SK-N-SH (cell line): ENCODE measurements at regions not wholly inside any gene's neighbourhood (a gene's known extent, or its start where the extent isn't known, plus 50 kb on each side); places are given as distances from the start of the nearest gene placed in this dataset.

Experiments used
- CTCF ChIA-PET: fragments of 300-600, 350-600 bp; formaldehyde crosslinking; extraction: SDS; loops from one replicate; lab custom pipeline; 2021; lab: Yijun Ruan, JAX
- POLR2A ChIA-PET: fragments of 350-600 bp; sonication (Branson Sonifier 250); formaldehyde crosslinking; extraction: SDS; loops from one replicate; lab custom pipeline; 2020; ENCODE audit warnings: antibody characterized with exemption, inconsistent platforms; lab: Yijun Ruan, JAX
- DNase-seq: peaks from one replicate; pipeline ENCODE4 v3.0.0; 2012
- H2AFZ ChIP-seq: fragments of 200-600 bp; sonication (generic); 2 replicates; pipeline ENCODE4 v1.8.1; 2016; ENCODE audit warnings: antibody characterized with exemption, mild to moderate bottlenecking, low read depth
- H3F3A ChIP-seq: fragments of 200-600 bp; sonication (generic); replicated peaks from 2 replicates; pipeline ENCODE3; 2016; ENCODE audit warnings: antibody characterized with exemption, mild to moderate bottlenecking; ENCODE audit not compliant: insufficient read depth
- H3K27ac ChIP-seq, 2 experiments: fragments of 200-500 bp in 1 of 2; fragments of 200-600 bp in 1 of 2; sonication (Bioruptor generic) in 1 of 2; sonication (generic), shearing (Covaris generic) in 1 of 2; 2 replicates each; pipeline versions ENCODE4 v1.5.1 to v1.6.1; 2014 to 2016; ENCODE audit warnings: low read depth in 2 of 2, inconsistent platforms in 1 of 2, low read length in 1 of 2, mild to moderate bottlenecking in 1 of 2, mixed read lengths in 1 of 2
- H3K27me3 ChIP-seq: fragments of 200-600 bp; sonication (generic), shearing (Covaris generic); 2 replicates; pipeline ENCODE4 v1.6.1; 2016; ENCODE audit warnings: mixed run types; ENCODE audit not compliant: insufficient read depth
- H3K36me3 ChIP-seq, 2 experiments: fragments of 200-500 bp in 1 of 2; fragments of 200-600 bp in 1 of 2; sonication (Bioruptor generic) in 1 of 2; sonication (generic) in 1 of 2; replicated peaks in 1 of 2; 2 replicates each; pipeline versions ENCODE3 to v1.5.1; 2014 to 2016; ENCODE audit warnings: low read length in 1 of 2, mild to moderate bottlenecking in 1 of 2; ENCODE audit not compliant: insufficient read depth in 2 of 2, control insufficient read depth in 1 of 2
- H3K4me1 ChIP-seq, 2 experiments: fragments of 200-500 bp in 1 of 2; fragments of 200-600 bp in 1 of 2; sonication (Bioruptor generic) in 1 of 2; sonication (generic), shearing (Covaris generic) in 1 of 2; 2 replicates each; pipeline versions ENCODE4 v1.5.1 to v1.6.1; 2014 to 2016; ENCODE audit warnings: low read depth in 1 of 2, low read length in 1 of 2, mixed run types in 1 of 2; ENCODE audit not compliant: insufficient read depth in 2 of 2, control insufficient read depth in 1 of 2
- H3K4me2 ChIP-seq: fragments of 200-600 bp; sonication (generic), shearing (Covaris generic); 2 replicates; pipeline ENCODE4 v1.6.1; 2017; ENCODE audit warnings: mixed run types
- H3K4me3 ChIP-seq, 2 experiments: fragments of 200-500 bp in 1 of 2; fragments of 200-600 bp in 1 of 2; sonication (Bioruptor generic) in 1 of 2; sonication (generic), shearing (Covaris generic) in 1 of 2; 2 replicates each; pipeline versions ENCODE4 v1.5.1 to v1.8.1; 2014 to 2016; ENCODE audit warnings: low read depth in 2 of 2, inconsistent platforms in 1 of 2, low read length in 1 of 2, mild to moderate bottlenecking in 1 of 2, mixed read lengths in 1 of 2, moderate library complexity in 1 of 2
- H3K79me2 ChIP-seq: fragments of 200-600 bp; sonication (generic); 2 replicates; pipeline ENCODE4 v1.8.1; 2017; ENCODE audit warnings: mild to moderate bottlenecking; ENCODE audit not compliant: insufficient read depth
- H3K9ac ChIP-seq: fragments of 200-600 bp; sonication (generic); 2 replicates; pipeline ENCODE4 v1.6.1; 2017; ENCODE audit warnings: mixed run types
- H3K9me2 ChIP-seq: fragments of 200-600 bp; sonication (generic); 2 replicates; pipeline ENCODE4 v1.6.1; 2017; ENCODE audit warnings: mixed run types
- H3K9me3 ChIP-seq: fragments of 200-600 bp; sonication (generic); 2 replicates; pipeline ENCODE4 v1.6.1; 2017; ENCODE audit warnings: mixed run types, mild to moderate bottlenecking, moderate library complexity
- H4K20me1 ChIP-seq: fragments of 200-600 bp; sonication (generic); 2 replicates; pipeline ENCODE4 v1.6.1; 2017; ENCODE audit warnings: mild to moderate bottlenecking, mixed run types; ENCODE audit not compliant: insufficient read depth
- CHD2 ChIP-seq: fragments of 150-350 bp; IDR thresholded peaks from 2 replicates; pipeline ENCODE4 v1.6.1; 2018; ENCODE audit warnings: low read length; ENCODE audit not compliant: partially characterized antibody
- ELF1 ChIP-seq: IDR thresholded peaks from 2 replicates; pipeline ENCODE4 v1.4.0; 2012
- EP300 ChIP-seq, 2 experiments: IDR thresholded peaks; 2 replicates each; pipeline versions ENCODE4 v1.4.0 to v1.6.1; 2012; ENCODE audit warnings: borderline replicate concordance in 1 of 2, low read depth in 1 of 2, low read length in 1 of 2
- EZH2phosphoT487 ChIP-seq: fragments of 200-600 bp; sonication (generic); IDR thresholded peaks from 2 replicates; pipeline ENCODE4 v1.6.1; 2017; ENCODE audit warnings: low read depth, mixed run types, mild to moderate bottlenecking, antibody characterized with exemption, moderate library complexity, borderline replicate concordance
- GABPA ChIP-seq: IDR thresholded peaks from 2 replicates; pipeline ENCODE4 v1.4.0; 2012; ENCODE audit warnings: low read depth, mild to moderate bottlenecking
- GATA2 ChIP-seq: sonication (generic); formaldehyde crosslinking; IDR thresholded peaks from 2 replicates; pipeline ENCODE4 v1.5.0; 2020; ENCODE audit warnings: mild to moderate bottlenecking, missing genetic modification reagents
- IRF3 ChIP-seq: fragments of 150-350 bp; IDR thresholded peaks from 2 replicates; pipeline ENCODE4 v1.6.1; 2016; ENCODE audit warnings: mild to moderate bottlenecking, low read depth, low read length
- JUND ChIP-seq: IDR thresholded peaks from 2 replicates; pipeline ENCODE4 v1.4.0; 2012
- MAX ChIP-seq: IDR thresholded peaks from 2 replicates; pipeline ENCODE4 v1.4.0; 2012; ENCODE audit warnings: low read depth
- MEF2A ChIP-seq: IDR thresholded peaks from 2 replicates; pipeline ENCODE4 v1.4.0; 2012; ENCODE audit warnings: low read depth, borderline replicate concordance
- NFIC ChIP-seq: IDR thresholded peaks from 2 replicates; pipeline ENCODE4 v1.4.0; 2012; ENCODE audit warnings: borderline replicate concordance
- POLR2AphosphoS5 ChIP-seq: IDR thresholded peaks from 2 replicates; pipeline ENCODE4 v1.6.1; 2012; ENCODE audit warnings: low read depth, low read length
- RAD21 ChIP-seq: IDR thresholded peaks from 2 replicates; pipeline ENCODE4 v1.6.1; 2012; ENCODE audit warnings: mild to moderate bottlenecking, low read length
- RCOR1 ChIP-seq: fragments of 150-350 bp; IDR thresholded peaks from 2 replicates; pipeline ENCODE4 v1.6.1; 2017; ENCODE audit warnings: antibody characterized with exemption, low read length
- REST ChIP-seq: IDR thresholded peaks from 2 replicates; pipeline ENCODE4 v1.6.1; 2012; ENCODE audit warnings: mild to moderate bottlenecking, low read depth, low read length, moderate library complexity
- RXRA ChIP-seq: IDR thresholded peaks from 2 replicates; pipeline ENCODE4 v1.4.0; 2012; ENCODE audit warnings: low read depth, mild to moderate bottlenecking, borderline replicate concordance
- SIN3A ChIP-seq: IDR thresholded peaks from 2 replicates; pipeline ENCODE4 v1.6.1; 2012; ENCODE audit warnings: low read depth, mild to moderate bottlenecking, low read length, moderate library complexity, borderline replicate concordance
- SMC3 ChIP-seq: IDR thresholded peaks from 2 replicates; pipeline ENCODE4 v1.6.1; 2012; ENCODE audit warnings: low read depth, low read length, improper control_type of control experiment
- TAF1 ChIP-seq: IDR thresholded peaks from 2 replicates; pipeline ENCODE4 v1.6.1; 2012; ENCODE audit warnings: low read depth, mild to moderate bottlenecking, low read length, moderate library complexity, borderline replicate concordance
- TCF12 ChIP-seq: IDR thresholded peaks from 2 replicates; pipeline ENCODE4 v1.4.0; 2012
- YY1 ChIP-seq: IDR thresholded peaks from 2 replicates; pipeline ENCODE4 v1.4.0; 2012; ENCODE audit warnings: low read depth, mild to moderate bottlenecking
- WGBS: methylation state at CpG from one replicate; pipeline ENCODE4 v1.1.6; 2017; ENCODE audit warnings: low lambda C conversion rate; 5-methylcytosine and 5-hydroxymethylcytosine counted together
- TF ChIP-seq, protein P1 (sequence below): IDR thresholded peaks from 2 replicates; pipeline ENCODE4; 2012

GRCh38 chr22:49417833-49418232 is 409.8 kb downstream of the BRD1 start:
- no peaks in the 10 kb centered on the region for H3K9me2 ChIP-seq
- no peaks in the 10 kb centered on the region for H4K20me1 ChIP-seq
- H3K4me2 ChIP-seq, result no peak overlapping the region
- H3K36me3 ChIP-seq, result no peaks in the 10 kb centered on the region
- no peak overlapping the region for H2AFZ ChIP-seq
- no peaks in the 10 kb centered on the region; the same call in 1 of the 2 replicates for H3K27me3 ChIP-seq
- H3K4me3 ChIP-seq, result no peak overlapping the region
- CTCF ChIA-PET, result interaction anchor here (2.1 kb wide), 1 partner anchor 11 kb away, joined by 5 read pairs; no protein-coding TSS in a partner anchor
- DNase-seq, result no peak
- H3F3A ChIP-seq, result no peaks in the 10 kb centered on the region
- no peaks in the 10 kb centered on the region for H3K4me1 ChIP-seq
- POLR2A ChIA-PET, result no interaction called here
- no peak overlapping the region for H3K27ac ChIP-seq
- TF ChIP-seq CHD2, result no peak
- no peak for TF ChIP-seq TCF12
- no peak for TF ChIP-seq EP300 (IDR thresholded peaks at IDR 0.05; ENCODE audit: borderline replicate concordance in 1 of 2, low read depth in 1 of 2, low read length in 1 of 2)
- TF ChIP-seq ELF1, result no peak
- no peak for TF ChIP-seq MEF2A
- no peak for TF ChIP-seq RCOR1
- no peak for TF ChIP-seq SIN3A
- TF ChIP-seq NFIC, result no peak
- no peak for TF ChIP-seq RAD21
- TF ChIP-seq EZH2phosphoT487, result no peak
- TF ChIP-seq, protein P1, sequence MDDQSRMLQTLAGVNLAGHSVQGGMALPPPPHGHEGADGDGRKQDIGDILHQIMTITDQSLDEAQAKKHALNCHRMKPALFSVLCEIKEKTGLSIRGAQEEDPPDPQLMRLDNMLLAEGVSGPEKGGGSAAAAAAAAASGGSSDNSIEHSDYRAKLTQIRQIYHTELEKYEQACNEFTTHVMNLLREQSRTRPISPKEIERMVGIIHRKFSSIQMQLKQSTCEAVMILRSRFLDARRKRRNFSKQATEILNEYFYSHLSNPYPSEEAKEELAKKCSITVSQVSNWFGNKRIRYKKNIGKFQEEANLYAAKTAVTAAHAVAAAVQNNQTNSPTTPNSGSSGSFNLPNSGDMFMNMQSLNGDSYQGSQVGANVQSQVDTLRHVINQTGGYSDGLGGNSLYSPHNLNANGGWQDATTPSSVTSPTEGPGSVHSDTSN, result no peak
- H3K9ac ChIP-seq, result no peak overlapping the region
- H3K79me2 ChIP-seq, result no peaks in the 10 kb centered on the region
- no peaks in the 10 kb centered on the region for H3K9me3 ChIP-seq
- 64% methylated on average over 10 of the region's 13 CpGs for WGBS

DNA sequence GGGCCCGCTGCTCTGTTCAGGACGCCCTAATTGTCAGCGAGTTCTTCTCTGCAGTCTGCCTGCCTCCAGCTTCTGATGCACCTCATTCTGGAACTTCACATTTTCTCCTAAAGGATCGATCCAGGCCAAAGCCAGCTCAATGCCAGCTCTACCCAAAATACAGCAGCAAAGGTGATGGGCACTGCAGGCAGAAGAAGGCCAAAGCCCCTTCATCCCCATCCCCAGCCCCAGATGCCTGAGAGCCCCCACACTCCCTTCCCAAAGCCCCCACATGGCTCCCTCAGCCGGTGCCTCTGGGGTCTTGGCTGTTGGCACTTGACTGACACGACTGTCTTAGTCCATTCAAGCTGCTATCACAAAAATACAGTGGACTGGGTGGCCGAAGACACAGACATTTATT is 410.3 kb downstream of the BRD1 start:
- no peak overlapping the region for H3K4me3 ChIP-seq
- no peaks in the 10 kb centered on the region for H3K9me2 ChIP-seq
- no peaks in the 10 kb centered on the region; the same call in 1 of the 2 replicates for H3K27me3 ChIP-seq
- H3K27ac ChIP-seq, result no peak overlapping the region
- H3K36me3 ChIP-seq, result no peaks in the 10 kb centered on the region
- no peak for DNase-seq
- no peaks in the 10 kb centered on the region for H3K9me3 ChIP-seq
- no peak overlapping the region for H2AFZ ChIP-seq
- no peak overlapping the region for H3K9ac ChIP-seq
- ChIA-PET CTCF (no interaction called here), POLR2A (no interaction called here)
- no peaks in the 10 kb centered on the region for H3K4me1 ChIP-seq
- no peaks in the 10 kb centered on the region for H4K20me1 ChIP-seq
- H3F3A ChIP-seq, result no peaks in the 10 kb centered on the region
- 4% methylated on average over 4 of the region's 7 CpGs for WGBS
- no peaks in the 10 kb centered on the region for H3K79me2 ChIP-seq
- no peak overlapping the region for H3K4me2 ChIP-seq
- no peak for TF ChIP-seq YY1
- TF ChIP-seq POLR2AphosphoS5, result no peak
- TF ChIP-seq GABPA, result no peak
- TF ChIP-seq, protein P1, result no peak
- no peak for TF ChIP-seq RXRA
- TF ChIP-seq IRF3, result no peak
- no peak for TF ChIP-seq MAX
- TF ChIP-seq SMC3, result no peak
- TF ChIP-seq EZH2phosphoT487, result no peak
- TF ChIP-seq RAD21, result no peak
- no peak for TF ChIP-seq TAF1
- TF ChIP-seq REST, result no peak
- TF ChIP-seq GATA2 (CRISPR knock-in tag), result no peak
- no peak for TF ChIP-seq RCOR1
- TF ChIP-seq JUND, result no peak
- no peak for TF ChIP-seq EP300 (IDR thresholded peaks at IDR 0.05; ENCODE audit: borderline replicate concordance in 1 of 2, low read depth in 1 of 2, low read length in 1 of 2)
